Upper lobe of left lung (tissue), 6 donors: ENCODE measurements at regions not wholly inside any gene's neighbourhood (a gene's known extent, or its start where the extent isn't known, plus 50 kb on each side); places are given as distances from the start of the nearest gene placed in this dataset.

Experiments used
- ATAC-seq, 2 donors: fragments of 200-7000 bp; cut with Tn5 transposase; one replicate each; pipeline ENCODE4 v1.9.1; 2022; ENCODE audit warnings: mild to moderate bottlenecking in 2 of 2, moderate library complexity in 2 of 2; ENCODE audit not compliant: low FRiP score in 2 of 2
- DNase-seq, 2 donors: peaks; one replicate each; pipeline ENCODE4 v3.0.0-alpha.2; 2019 to 2020
- H3K27ac ChIP-seq, 4 donors: fragments of 200-600 bp; sonication (generic); one replicate each; pipeline ENCODE4 v1.5.1; 2016 to 2019
- H3K27me3 ChIP-seq, 4 donors: fragments of 200-600 bp; sonication (generic); one replicate each; pipeline ENCODE4 v1.5.1; 2017 to 2019
- H3K36me3 ChIP-seq, 4 donors: fragments of 200-600 bp; sonication (generic); one replicate each; pipeline ENCODE4 v1.5.1; 2016 to 2019
- H3K4me1 ChIP-seq, 4 donors: fragments of 200-600 bp; sonication (generic); one replicate each; pipeline ENCODE4 v1.5.1; 2018 to 2019
- H3K4me3 ChIP-seq, 4 donors: fragments of 200-600 bp; sonication (generic); one replicate each; pipeline ENCODE4 v1.5.1; 2017 to 2019; ENCODE audit warnings: mild to moderate bottlenecking in 2 of 4, moderate library complexity in 1 of 4
- H3K9me3 ChIP-seq, 4 donors: fragments of 200-600 bp; sonication (generic); one replicate each; pipeline ENCODE4 v1.5.1; 2018 to 2019
- CTCF ChIP-seq, 6 experiments: fragments of 450-650 bp in 4 of 6; fragments of 200-600 bp in 2 of 6; sonication (generic) in 2 of 6; IDR thresholded peaks; one replicate each; pipeline ENCODE4 v1.5.1; 2016 to 2019; ENCODE audit warnings: antibody characterized with exemption in 6 of 6
- EP300 ChIP-seq, 4 donors: sonication (generic); formaldehyde crosslinking; IDR thresholded peaks; one replicate each; pipeline ENCODE4 v1.5.1; 2017; ENCODE audit warnings: antibody characterized with exemption in 4 of 4, control low read depth in 2 of 4
- POLR2A ChIP-seq, 4 donors: fragments of 450-650 bp; IDR thresholded peaks; one replicate each; pipeline ENCODE4 v1.5.1; 2016 to 2017; ENCODE audit warnings: antibody characterized with exemption in 4 of 4, mild to moderate bottlenecking in 2 of 4
- POLR2AphosphoS5 ChIP-seq, 2 donors: sonication (generic); formaldehyde crosslinking; IDR thresholded peaks; one replicate each; pipeline ENCODE4 v1.5.1; 2017; ENCODE audit warnings: antibody characterized with exemption in 2 of 2
- WGBS, 2 donors: methylation state at CpG; one replicate each; pipeline ENCODE4 v1.1.5; 2017 to 2018; 5-methylcytosine and 5-hydroxymethylcytosine counted together
- donor health status: DM: no; HTN: no; CAD: no; lungs with moderate emphysema.
- donor health status: DM: no; HTN: yes; CAD: no; lungs with severe emphysema.

- Histone ChIP-seq H3K4me3 (no peak overlapping the region), H3K4me1 (no peaks in the 10 kb centered on the region), H3K27ac (no peak overlapping the region), H3K9me3 (no peaks in the 10 kb centered on the region), H3K27me3 (no peaks in the 10 kb centered on the region), H3K36me3 (no peaks in the 10 kb centered on the region)
- DNase-seq (no peak), ATAC-seq (no peak)
- WGBS, 2 donors: 93 to 96% methylated on average over 3 of the region's 3 CpGs
- TF ChIP-seq CTCF (IDR thresholded peaks at IDR 0.05) (no peak), POLR2AphosphoS5 (IDR thresholded peaks at IDR 0.05) (no peak), EP300 (IDR thresholded peaks at IDR 0.05) (no peak), POLR2A (IDR thresholded peaks at IDR 0.05) (no peak)
These were observed 51.0 kb upstream of the ACTR3 start for GRCh38 chr2:113838744-113839444.

GRCh38 chr2:113838277-113838676 is 51.6 kb upstream of the ACTR3 start:
- DNase-seq (no peak), ATAC-seq (no peak)
- TF ChIP-seq POLR2A (IDR thresholded peaks at IDR 0.05) (no peak), EP300 (IDR thresholded peaks at IDR 0.05) (no peak), POLR2AphosphoS5 (IDR thresholded peaks at IDR 0.05) (no peak), CTCF (IDR thresholded peaks at IDR 0.05) (no peak)
- no peaks in the 10 kb centered on the region for H3K36me3 ChIP-seq
- H3K4me1 ChIP-seq: no peaks in the 10 kb centered on the region
- no peaks in the 10 kb centered on the region for H3K9me3 ChIP-seq
- H3K27ac ChIP-seq: no peak overlapping the region
- 90 to 94% methylated on average over 2 of the region's 2 CpGs for WGBS, 2 donors
- no peak overlapping the region for H3K4me3 ChIP-seq
- H3K27me3 ChIP-seq: no peaks in the 10 kb centered on the region

- DNase-seq (no peak), ATAC-seq (no peak)
- no peaks in the 10 kb centered on the region for H3K4me1 ChIP-seq
- no peak overlapping the region for H3K4me3 ChIP-seq
- no peaks in the 10 kb centered on the region for H3K27me3 ChIP-seq
- WGBS, 2 donors: 72 to 82% methylated on average over 11 of the region's 11 CpGs
- H3K27ac ChIP-seq: no peak overlapping the region
- no peak for TF ChIP-seq CTCF (IDR thresholded peaks at IDR 0.05)
- no peak for TF ChIP-seq POLR2AphosphoS5 (IDR thresholded peaks at IDR 0.05)
- no peak for TF ChIP-seq EP300 (IDR thresholded peaks at IDR 0.05)
- no peak for TF ChIP-seq POLR2A (IDR thresholded peaks at IDR 0.05)
- H3K36me3 ChIP-seq: no peaks in the 10 kb centered on the region
- H3K9me3 ChIP-seq: no peaks in the 10 kb centered on the region
These were observed 55.7 kb upstream of the ACTR3 start for GRCh38 chr2:113834051-113834730.

- WGBS, 2 donors: 84 to 94% methylated on average over 4 of the region's 4 CpGs
- Histone ChIP-seq H3K36me3 (no peaks in the 10 kb centered on the region), H3K4me1 (no peaks in the 10 kb centered on the region), H3K27ac (no peak overlapping the region), H3K27me3 (no peaks in the 10 kb centered on the region), H3K9me3 (no peaks in the 10 kb centered on the region), H3K4me3 (no peak overlapping the region)
- no peak for TF ChIP-seq POLR2AphosphoS5 (IDR thresholded peaks at IDR 0.05)
- TF ChIP-seq POLR2A (IDR thresholded peaks at IDR 0.05): no peak
- no peak for TF ChIP-seq CTCF (IDR thresholded peaks at IDR 0.05)
- TF ChIP-seq EP300 (IDR thresholded peaks at IDR 0.05): no peak
- DNase-seq (no peak), ATAC-seq (no peak)
These were observed 57.0 kb upstream of the ACTR3 start for GRCh38 chr2:113832795-113833290.
